Keratinocyte (primary cell): ENCODE measurements at regions not wholly inside any gene's neighbourhood (a gene's known extent, or its start where the extent isn't known, plus 50 kb on each side); places are given as distances from the start of the nearest gene placed in this dataset.

Experiments used
- DNase-seq: peaks from one replicate; pipeline ENCODE4 v3.0.0-alpha.2; 2011; ENCODE audit warnings: low read depth, missing footprints, low spot score
- FAIRE-seq: peaks from 2 replicates; lab custom pipeline; 2011; peaks lifted over from hg19 to GRCh38; lab: Jason Lieb, UNC
- H2AFZ ChIP-seq: 2 replicates; pipeline ENCODE4 v1.6.0; 2012; ENCODE audit warnings: low read length, control low read depth, inconsistent platforms; ENCODE audit not compliant: control insufficient read depth
- H3K27ac ChIP-seq: 2 replicates; pipeline ENCODE4 v1.5.1; 2011; ENCODE audit warnings: low read length; ENCODE audit not compliant: control insufficient read depth, insufficient read depth
- H3K27me3 ChIP-seq: 3 replicates; pipeline ENCODE4 v1.6.0; 2011; ENCODE audit warnings: low read length; ENCODE audit not compliant: control insufficient read depth, insufficient read depth; ENCODE audit errors: extremely low read depth
- H3K36me3 ChIP-seq, 2 experiments: 2 replicates in 1 of 2; 3 replicates in 1 of 2; pipeline ENCODE4 v1.5.1; 2011; ENCODE audit warnings: low read length in 2 of 2, mild to moderate bottlenecking in 1 of 2; ENCODE audit not compliant: control insufficient read depth in 2 of 2, insufficient read depth in 2 of 2; ENCODE audit errors: extremely low read depth in 1 of 2
- H3K4me1 ChIP-seq: 3 replicates; pipeline ENCODE4 v1.5.1; 2011; ENCODE audit warnings: low read length; ENCODE audit not compliant: control insufficient read depth, insufficient read depth; ENCODE audit errors: extremely low read depth
- H3K4me2 ChIP-seq: 3 replicates; pipeline ENCODE4 v1.6.0; 2011; ENCODE audit warnings: low read depth, low read length; ENCODE audit not compliant: control insufficient read depth, insufficient read depth; ENCODE audit errors: extremely low read depth
- H3K4me3 ChIP-seq, 3 experiments: fragments of 200-600 bp in 1 of 3; sonication (generic) in 1 of 3; 2 replicates in 2 of 3; 3 replicates in 1 of 3; pipeline ENCODE4 v1.5.1; 2011 to 2016; ENCODE audit warnings: low read length in 3 of 3, mild to moderate bottlenecking in 3 of 3, control low read depth in 2 of 3, inconsistent platforms in 1 of 3, low read depth in 1 of 3, mixed read lengths in 1 of 3, mixed run types in 1 of 3, moderate library complexity in 1 of 3; ENCODE audit not compliant: control insufficient read depth in 2 of 3, insufficient read depth in 2 of 3; ENCODE audit errors: extremely low read depth in 1 of 3
- H3K79me2 ChIP-seq: 2 replicates; pipeline ENCODE4 v1.6.0; 2012; ENCODE audit warnings: low read length; ENCODE audit not compliant: control insufficient read depth, insufficient read depth
- H3K9ac ChIP-seq: 3 replicates; pipeline ENCODE4 v1.6.0; 2011; ENCODE audit warnings: low read length; ENCODE audit not compliant: control insufficient read depth, insufficient read depth; ENCODE audit errors: extremely low read depth
- H3K9me1 ChIP-seq: 3 replicates; pipeline ENCODE4 v1.6.0; 2011; ENCODE audit warnings: low read length; ENCODE audit not compliant: control insufficient read depth, insufficient read depth; ENCODE audit errors: extremely low read depth
- H3K9me3 ChIP-seq: 2 replicates; pipeline ENCODE4 v1.5.1; 2012; ENCODE audit warnings: low read depth, low read length; ENCODE audit not compliant: control insufficient read depth
- H4K20me1 ChIP-seq: 3 replicates; pipeline ENCODE4 v1.6.0; 2011; ENCODE audit warnings: low read length; ENCODE audit not compliant: control insufficient read depth, insufficient read depth; ENCODE audit errors: extremely low read depth
- EZH2 ChIP-seq: IDR thresholded peaks from one replicate; pipeline ENCODE4 v1.6.1; 2012; ENCODE audit warnings: inconsistent platforms, mild to moderate bottlenecking, low read length, moderate library complexity
- dilution Hi-C: fragments of 300-500 bp; cut with MboI; formaldehyde crosslinking; loops from one replicate; pipeline ENCODE4 v1.7.0; 2020; ENCODE audit warnings: low sequenced_read_pairs; ENCODE audit not compliant: extremely low pct_ligation_motif_present
- TF ChIP-seq, protein P1 (sequence below), 3 experiments: IDR thresholded peaks in 1 of 3; conservative IDR thresholded peaks in 1 of 3; optimal IDR thresholded peaks in 1 of 3; 2 replicates in 2 of 3; 3 replicates in 1 of 3; pipeline versions ENCODE3 to v1.5.1; 2011; ENCODE audit warnings: low read length in 3 of 3, mild to moderate bottlenecking in 3 of 3, moderate library complexity in 2 of 3, control low read depth in 1 of 3, inconsistent platforms in 1 of 3; ENCODE audit not compliant: insufficient read depth in 2 of 3; ENCODE audit errors: extremely low read depth in 1 of 3

DNA sequence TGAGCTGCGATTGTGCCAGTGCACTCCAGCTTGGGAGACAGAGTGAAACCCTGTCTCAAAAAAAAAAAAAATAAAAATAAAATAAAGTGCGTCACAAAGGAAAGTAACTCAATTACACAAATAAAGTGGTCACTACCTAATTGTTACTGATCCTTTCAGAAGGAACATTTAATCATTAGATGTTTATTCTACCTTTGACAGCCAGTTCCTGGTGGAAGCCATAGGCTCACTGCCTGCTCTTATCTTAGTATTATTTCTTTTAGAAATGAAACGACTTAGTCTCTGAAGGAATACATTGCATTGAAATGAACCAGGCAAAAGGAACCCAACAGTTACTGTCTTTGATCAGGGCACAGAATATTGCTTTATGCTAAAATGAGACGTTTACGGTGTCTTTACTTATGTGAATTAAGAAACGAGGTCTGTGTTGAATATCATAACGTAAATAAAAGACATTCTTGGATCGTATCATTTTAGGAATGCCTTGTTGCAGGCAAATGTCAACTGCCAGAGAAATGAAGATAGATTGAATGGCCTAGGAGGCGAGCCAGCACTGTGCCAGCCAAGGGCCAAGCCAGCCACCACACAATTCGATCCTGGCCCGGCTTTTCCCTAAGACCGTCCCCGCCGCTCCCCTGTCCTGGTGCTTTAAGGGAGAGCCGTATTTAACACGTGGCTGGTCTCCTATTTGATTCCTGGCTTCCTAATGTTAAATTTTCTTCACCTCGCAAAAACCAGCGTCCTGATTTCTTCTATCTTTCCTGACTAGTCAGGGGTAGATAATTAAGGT is 136.7 kb upstream of the GMDS start:
- H3K79me2 ChIP-seq, result no peaks in the 10 kb centered on the region
- FAIRE-seq, result no peak
- peaks cover 11% of the 10 kb centered on the region for H3K4me1 ChIP-seq
- no peaks in the 10 kb centered on the region for H3K9me3 ChIP-seq
- no peak for TF ChIP-seq EZH2
- TF ChIP-seq, protein P1, sequence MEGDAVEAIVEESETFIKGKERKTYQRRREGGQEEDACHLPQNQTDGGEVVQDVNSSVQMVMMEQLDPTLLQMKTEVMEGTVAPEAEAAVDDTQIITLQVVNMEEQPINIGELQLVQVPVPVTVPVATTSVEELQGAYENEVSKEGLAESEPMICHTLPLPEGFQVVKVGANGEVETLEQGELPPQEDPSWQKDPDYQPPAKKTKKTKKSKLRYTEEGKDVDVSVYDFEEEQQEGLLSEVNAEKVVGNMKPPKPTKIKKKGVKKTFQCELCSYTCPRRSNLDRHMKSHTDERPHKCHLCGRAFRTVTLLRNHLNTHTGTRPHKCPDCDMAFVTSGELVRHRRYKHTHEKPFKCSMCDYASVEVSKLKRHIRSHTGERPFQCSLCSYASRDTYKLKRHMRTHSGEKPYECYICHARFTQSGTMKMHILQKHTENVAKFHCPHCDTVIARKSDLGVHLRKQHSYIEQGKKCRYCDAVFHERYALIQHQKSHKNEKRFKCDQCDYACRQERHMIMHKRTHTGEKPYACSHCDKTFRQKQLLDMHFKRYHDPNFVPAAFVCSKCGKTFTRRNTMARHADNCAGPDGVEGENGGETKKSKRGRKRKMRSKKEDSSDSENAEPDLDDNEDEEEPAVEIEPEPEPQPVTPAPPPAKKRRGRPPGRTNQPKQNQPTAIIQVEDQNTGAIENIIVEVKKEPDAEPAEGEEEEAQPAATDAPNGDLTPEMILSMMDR (optimal IDR thresholded peaks at IDR 0.05 in 1 of 3, IDR thresholded peaks at IDR 0.05 in 1 of 3, conservative IDR thresholded peaks at IDR 0.05 in 1 of 3; ENCODE audit: extremely low read depth in 1 of 3, insufficient read depth in 2 of 3, low read length in 3 of 3), result no peak
- H4K20me1 ChIP-seq, result no peaks in the 10 kb centered on the region
- no peak overlapping the region for H3K27ac ChIP-seq
- dilution Hi-C loops, result no loop called here
- no peaks in the 10 kb centered on the region for H3K9me1 ChIP-seq
- H2AFZ ChIP-seq, result no peak overlapping the region
- no peak overlapping the region for H3K4me2 ChIP-seq
- H3K27me3 ChIP-seq, result no peaks in the 10 kb centered on the region
- no peak overlapping the region for H3K4me3 ChIP-seq
- no peaks in the 10 kb centered on the region for H3K36me3 ChIP-seq
- H3K9ac ChIP-seq, result no peak overlapping the region
- no peak for DNase-seq

DNA sequence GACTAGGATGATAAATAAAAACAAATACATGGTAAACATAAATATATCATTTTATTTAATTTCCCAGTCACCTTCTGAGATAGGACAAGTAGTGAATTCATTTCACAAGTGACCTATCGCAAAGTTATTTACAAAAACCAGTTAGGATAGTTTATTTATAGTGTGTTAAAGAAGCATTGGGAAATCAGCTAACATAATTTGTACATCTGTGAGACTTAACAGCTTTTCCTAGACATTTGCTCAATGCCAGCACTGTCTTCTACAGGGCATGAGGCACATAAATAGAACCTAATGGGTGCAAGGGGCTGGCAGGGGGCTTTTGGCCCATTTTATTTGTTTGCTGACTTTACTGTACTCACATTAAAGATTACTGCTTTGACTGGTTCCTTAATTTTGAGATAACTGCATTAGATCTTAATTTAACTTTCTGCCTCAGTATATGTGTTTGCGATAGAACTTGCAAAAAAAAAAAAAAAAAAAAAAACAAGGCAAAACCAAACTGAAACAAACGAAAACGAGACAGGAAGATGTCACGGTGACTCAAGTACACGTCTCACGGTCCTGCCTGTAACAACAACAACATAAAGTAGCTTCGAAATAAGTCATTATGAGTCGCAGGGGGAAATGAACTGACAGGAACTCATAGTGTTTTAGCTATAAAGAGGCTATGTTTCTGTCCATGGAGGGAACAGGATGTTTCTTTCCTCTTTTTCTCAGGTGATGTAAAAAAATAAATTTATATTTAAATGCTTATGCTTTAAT is 133.7 kb upstream of the GMDS start:
- H3K27ac ChIP-seq, result peak overlapping the region; percentile 64

More for the DNA sequence above, 133.7 kb upstream of the GMDS start:
- H3K4me1 ChIP-seq, result peaks cover 11% of the 10 kb centered on the region
- H3K9me3 ChIP-seq, result no peaks in the 10 kb centered on the region
- TF ChIP-seq EZH2, result no peak
- TF ChIP-seq, protein P1 (optimal IDR thresholded peaks at IDR 0.05 in 1 of 3, IDR thresholded peaks at IDR 0.05 in 1 of 3, conservative IDR thresholded peaks at IDR 0.05 in 1 of 3; ENCODE audit: extremely low read depth in 1 of 3, insufficient read depth in 2 of 3, low read length in 3 of 3), result no peak
- peak; percentile 69 for FAIRE-seq
- H3K79me2 ChIP-seq, result no peaks in the 10 kb centered on the region
- no peaks in the 10 kb centered on the region for H3K9me1 ChIP-seq
- DNase-seq, result peak; percentile 15
- no peaks in the 10 kb centered on the region for H4K20me1 ChIP-seq
- peak overlapping the region; percentile 46 for H3K4me2 ChIP-seq
- dilution Hi-C loops, result no loop called here
- H3K4me3 ChIP-seq, result no peak overlapping the region
- H3K9ac ChIP-seq, result no peak overlapping the region
- H3K36me3 ChIP-seq, result no peaks in the 10 kb centered on the region
- peak overlapping the region; percentile 52 for H2AFZ ChIP-seq
- no peaks in the 10 kb centered on the region for H3K27me3 ChIP-seq
